Neural progenitor cell (in vitro differentiated cells): ENCODE measurements at regions not wholly inside any gene's neighbourhood (a gene's known extent, or its start where the extent isn't known, plus 50 kb on each side); places are given as distances from the start of the nearest gene placed in this dataset.

ENCODE experiments used
- DNase-seq: peaks from one replicate; pipeline ENCODE4 v3.0.0-alpha.2; 2016; ENCODE audit warnings: low spot score
- H2AFZ ChIP-seq: fragments of 200-600 bp; sonication (generic); replicated peaks from 2 replicates; pipeline ENCODE4 v1.6.1; 2016; ENCODE audit warnings: antibody characterized with exemption
- H3F3A ChIP-seq: fragments of 200-600 bp; sonication (generic); 2 replicates; pipeline ENCODE4 v1.6.1; 2016; ENCODE audit warnings: antibody characterized with exemption, low read depth
- H3K27ac ChIP-seq: fragments of 200-600 bp; sonication (generic); 2 replicates; pipeline ENCODE4 v1.5.1; 2016; ENCODE audit warnings: mild to moderate bottlenecking
- H3K27me3 ChIP-seq: fragments of 200-600 bp; sonication (generic); 2 replicates; pipeline ENCODE4 v1.6.1; 2016; ENCODE audit warnings: mild to moderate bottlenecking, moderate library complexity
- H3K36me3 ChIP-seq: fragments of 200-600 bp; sonication (generic); 2 replicates; pipeline ENCODE4 v1.5.1; 2016
- H3K4me1 ChIP-seq: fragments of 200-600 bp; sonication (generic); 2 replicates; pipeline ENCODE4 v1.6.1; 2016; ENCODE audit warnings: mixed run types
- H3K4me2 ChIP-seq: fragments of 200-600 bp; sonication (generic); 2 replicates; pipeline ENCODE4 v1.6.1; 2016
- H3K4me3 ChIP-seq: fragments of 200-600 bp; sonication (generic); 2 replicates; pipeline ENCODE4 v1.5.1; 2016
- H3K79me2 ChIP-seq: fragments of 200-600 bp; sonication (generic); 2 replicates; pipeline ENCODE4 v1.6.1; 2016; ENCODE audit warnings: low read depth
- H3K9ac ChIP-seq: fragments of 200-600 bp; sonication (generic); 2 replicates; pipeline ENCODE4 v1.6.1; 2016
- H3K9me3 ChIP-seq: fragments of 200-600 bp; sonication (generic); 2 replicates; pipeline ENCODE4 v1.5.1; 2016; ENCODE audit warnings: low read depth
- H4K20me1 ChIP-seq: fragments of 200-600 bp; sonication (generic); 2 replicates; pipeline ENCODE4 v1.6.1; 2016; ENCODE audit warnings: low read depth
- H3K27ac Mint-ChIP-seq: 3 replicates; pipeline ENCODE4 v1.8.0; 2021; ENCODE audit warnings: mixed read lengths
- H3K27me3 Mint-ChIP-seq: 2 replicates; pipeline ENCODE4 v1.8.0; 2022; ENCODE audit warnings: low read depth, mild to moderate bottlenecking, inconsistent platforms, moderate library complexity, mixed read lengths; ENCODE audit not compliant: insufficient read depth
- H3K36me3 Mint-ChIP-seq: 3 replicates; pipeline ENCODE4 v1.8.0; 2021; ENCODE audit warnings: mixed read lengths
- H3K4me1 Mint-ChIP-seq: 3 replicates; pipeline ENCODE4 v1.8.0; 2021; ENCODE audit warnings: mixed read lengths
- H3K4me3 Mint-ChIP-seq: 3 replicates; pipeline ENCODE4 v1.8.0; 2021; ENCODE audit warnings: mild to moderate bottlenecking, moderate library complexity, mixed read lengths
- H3K9me3 Mint-ChIP-seq: 3 replicates; pipeline ENCODE4 v1.8.0; 2020; ENCODE audit warnings: mixed read lengths
- EZH2 ChIP-seq: fragments of 200-600 bp; sonication (generic); IDR thresholded peaks from 2 replicates; pipeline ENCODE4 v1.6.1; 2017; ENCODE audit warnings: antibody characterized with exemption, mild to moderate bottlenecking, moderate library complexity
- EZH2phosphoT487 ChIP-seq: fragments of 200-600 bp; sonication (generic); IDR thresholded peaks from 2 replicates; pipeline ENCODE4 v1.6.1; 2017; ENCODE audit warnings: antibody characterized with exemption
- TF ChIP-seq, protein P1 (sequence below): fragments of 200-600 bp; sonication (generic); IDR thresholded peaks from 2 replicates; pipeline ENCODE4 v1.5.1; 2017; ENCODE audit warnings: antibody characterized with exemption, mild to moderate bottlenecking

DNA sequence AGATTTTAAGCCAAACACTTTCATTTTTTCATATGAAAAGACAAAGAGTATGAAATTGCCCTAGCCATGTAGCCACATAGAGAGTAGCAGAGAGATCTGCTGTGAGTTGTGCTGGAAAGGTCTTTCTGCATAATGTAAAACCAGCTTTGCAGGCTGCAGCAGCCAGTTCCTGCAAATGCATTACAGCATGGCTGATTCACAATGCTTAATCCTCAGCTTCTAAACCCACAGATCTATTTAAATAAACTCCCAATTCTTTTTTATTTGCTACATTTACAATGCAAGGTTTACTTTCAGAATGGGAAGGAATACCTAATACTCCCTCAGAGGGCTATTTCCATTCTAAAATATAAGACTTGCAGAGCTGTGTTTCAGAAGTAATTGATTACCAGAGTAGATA lies 185.6 kb upstream of the STARD13 start:
- H3K79me2 ChIP-seq, result no peaks in the 10 kb centered on the region
- H3K4me3 ChIP-seq, result no peak overlapping the region
- H4K20me1 ChIP-seq, result no peaks in the 10 kb centered on the region
- H3K9me3 ChIP-seq, result no peaks in the 10 kb centered on the region
- no peaks in the 10 kb centered on the region for H3K36me3 ChIP-seq
- Mint-ChIP-seq H3K27me3 (peaks cover 2% of the 10 kb centered on the region), H3K36me3 (no peaks in the 10 kb centered on the region), H3K4me3 (no peak overlapping the region), H3K9me3 (peaks cover 3% of the 10 kb centered on the region), H3K4me1 (peaks cover 6% of the 10 kb centered on the region), H3K27ac (no peak overlapping the region)
- no peak overlapping the region for H3K27ac ChIP-seq
- no peak overlapping the region for H3K4me2 ChIP-seq
- TF ChIP-seq, protein P1, sequence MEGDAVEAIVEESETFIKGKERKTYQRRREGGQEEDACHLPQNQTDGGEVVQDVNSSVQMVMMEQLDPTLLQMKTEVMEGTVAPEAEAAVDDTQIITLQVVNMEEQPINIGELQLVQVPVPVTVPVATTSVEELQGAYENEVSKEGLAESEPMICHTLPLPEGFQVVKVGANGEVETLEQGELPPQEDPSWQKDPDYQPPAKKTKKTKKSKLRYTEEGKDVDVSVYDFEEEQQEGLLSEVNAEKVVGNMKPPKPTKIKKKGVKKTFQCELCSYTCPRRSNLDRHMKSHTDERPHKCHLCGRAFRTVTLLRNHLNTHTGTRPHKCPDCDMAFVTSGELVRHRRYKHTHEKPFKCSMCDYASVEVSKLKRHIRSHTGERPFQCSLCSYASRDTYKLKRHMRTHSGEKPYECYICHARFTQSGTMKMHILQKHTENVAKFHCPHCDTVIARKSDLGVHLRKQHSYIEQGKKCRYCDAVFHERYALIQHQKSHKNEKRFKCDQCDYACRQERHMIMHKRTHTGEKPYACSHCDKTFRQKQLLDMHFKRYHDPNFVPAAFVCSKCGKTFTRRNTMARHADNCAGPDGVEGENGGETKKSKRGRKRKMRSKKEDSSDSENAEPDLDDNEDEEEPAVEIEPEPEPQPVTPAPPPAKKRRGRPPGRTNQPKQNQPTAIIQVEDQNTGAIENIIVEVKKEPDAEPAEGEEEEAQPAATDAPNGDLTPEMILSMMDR, result no peak
- no peak for TF ChIP-seq EZH2phosphoT487
- TF ChIP-seq EZH2, result no peak
- peaks cover 7% of the 10 kb centered on the region for H3K4me1 ChIP-seq
- H2AFZ ChIP-seq, result peak overlapping the region; percentile 86
- H3F3A ChIP-seq, result no peaks in the 10 kb centered on the region
- DNase-seq, result peak; percentile 36
- H3K27me3 ChIP-seq, result no peaks in the 10 kb centered on the region
- no peak overlapping the region for H3K9ac ChIP-seq

GRCh38 chr13:33472446-33472845 lies 186.9 kb upstream of the STARD13 start:
- H3K36me3 ChIP-seq, result no peaks in the 10 kb centered on the region
- DNase-seq, result no peak
- Mint-ChIP-seq H3K36me3 (no peaks in the 10 kb centered on the region), H3K9me3 (peaks cover 8% of the 10 kb centered on the region), H3K4me1 (peaks cover 6% of the 10 kb centered on the region), H3K27ac (no peak overlapping the region), H3K4me3 (no peak overlapping the region), H3K27me3 (peaks cover 2% of the 10 kb centered on the region)
- H3K4me3 ChIP-seq, result no peak overlapping the region
- H3K4me2 ChIP-seq, result no peak overlapping the region
- TF ChIP-seq EZH2 (no peak), EZH2phosphoT487 (no peak)
- TF ChIP-seq, protein P1, result no peak
- no peaks in the 10 kb centered on the region for H3F3A ChIP-seq
- H3K27me3 ChIP-seq, result no peaks in the 10 kb centered on the region
- H3K4me1 ChIP-seq, result peaks cover 7% of the 10 kb centered on the region
- no peaks in the 10 kb centered on the region for H4K20me1 ChIP-seq
- H2AFZ ChIP-seq, result no peak overlapping the region
- H3K27ac ChIP-seq, result no peak overlapping the region
- H3K9ac ChIP-seq, result no peak overlapping the region
- no peaks in the 10 kb centered on the region for H3K79me2 ChIP-seq
- no peaks in the 10 kb centered on the region for H3K9me3 ChIP-seq

- Histone ChIP-seq H3K9me3 (no peaks in the 10 kb centered on the region), H3K79me2 (no peaks in the 10 kb centered on the region), H3K27ac (no peak overlapping the region), H3K36me3 (no peaks in the 10 kb centered on the region), H2AFZ (no peak overlapping the region), H3K9ac (no peak overlapping the region), H3K4me2 (no peak overlapping the region), H4K20me1 (no peaks in the 10 kb centered on the region), H3K27me3 (no peaks in the 10 kb centered on the region), H3F3A (no peaks in the 10 kb centered on the region), H3K4me3 (no peak overlapping the region), H3K4me1 (no peaks in the 10 kb centered on the region)
- Mint-ChIP-seq H3K36me3 (peaks cover 2% of the 10 kb centered on the region), H3K27ac (no peak overlapping the region), H3K27me3 (peaks cover 3% of the 10 kb centered on the region), H3K9me3 (peaks cover 15% of the 10 kb centered on the region), H3K4me1 (no peaks in the 10 kb centered on the region), H3K4me3 (no peak overlapping the region)
- TF ChIP-seq EZH2phosphoT487, result no peak
- TF ChIP-seq EZH2, result no peak
- TF ChIP-seq, protein P1, result no peak
- DNase-seq, result no peak
These were observed 193.6 kb upstream of the STARD13 start for GRCh38 chr13:33479105-33479504.

- H4K20me1 ChIP-seq, result no peaks in the 10 kb centered on the region
- H3K27ac ChIP-seq, result no peak overlapping the region
- H3F3A ChIP-seq, result no peaks in the 10 kb centered on the region
- H2AFZ ChIP-seq, result no peak overlapping the region
- no peak overlapping the region for H3K9ac ChIP-seq
- Mint-ChIP-seq H3K4me1 (no peaks in the 10 kb centered on the region), H3K9me3 (peaks cover 22% of the 10 kb centered on the region), H3K27ac (no peak overlapping the region), H3K4me3 (no peak overlapping the region), H3K36me3 (peaks cover 2% of the 10 kb centered on the region), H3K27me3 (peaks cover 3% of the 10 kb centered on the region)
- H3K27me3 ChIP-seq, result no peaks in the 10 kb centered on the region
- no peaks in the 10 kb centered on the region for H3K36me3 ChIP-seq
- no peak for DNase-seq
- TF ChIP-seq EZH2phosphoT487 (no peak), EZH2 (no peak)
- TF ChIP-seq, protein P1, result no peak
- H3K4me3 ChIP-seq, result no peak overlapping the region
- H3K79me2 ChIP-seq, result no peaks in the 10 kb centered on the region
- H3K9me3 ChIP-seq, result no peaks in the 10 kb centered on the region
- H3K4me1 ChIP-seq, result no peaks in the 10 kb centered on the region
- no peak overlapping the region for H3K4me2 ChIP-seq
These were observed 195.0 kb upstream of the STARD13 start for GRCh38 chr13:33480561-33480960.
